HL-60 (cell line): ENCODE measurements at regions not wholly inside any gene's neighbourhood (a gene's known extent, or its start where the extent isn't known, plus 50 kb on each side); places are given as distances from the start of the nearest gene placed in this dataset.

ENCODE experiments used
- CTCF ChIP-seq: IDR thresholded peaks from one replicate; pipeline ENCODE4 v1.5.1; 2011; ENCODE audit warnings: low read length, control low read depth, inconsistent platforms; ENCODE audit not compliant: insufficient read depth
- GABPA ChIP-seq: IDR thresholded peaks from 2 replicates; pipeline ENCODE4 v1.6.1; 2012; ENCODE audit warnings: low read depth
- POLR2AphosphoS5 ChIP-seq: IDR thresholded peaks from 2 replicates; pipeline ENCODE4 v1.6.1; 2012; ENCODE audit warnings: low read depth
- SPI1 ChIP-seq: IDR thresholded peaks from 2 replicates; pipeline ENCODE4 v1.6.1; 2012; ENCODE audit warnings: low read depth, mild to moderate bottlenecking, borderline replicate concordance
- TF ChIP-seq, protein P1 (sequence below): IDR thresholded peaks from 2 replicates; pipeline ENCODE4 v1.6.1; 2012; ENCODE audit warnings: low read depth; ENCODE audit not compliant: insufficient replicate concordance

DNA sequence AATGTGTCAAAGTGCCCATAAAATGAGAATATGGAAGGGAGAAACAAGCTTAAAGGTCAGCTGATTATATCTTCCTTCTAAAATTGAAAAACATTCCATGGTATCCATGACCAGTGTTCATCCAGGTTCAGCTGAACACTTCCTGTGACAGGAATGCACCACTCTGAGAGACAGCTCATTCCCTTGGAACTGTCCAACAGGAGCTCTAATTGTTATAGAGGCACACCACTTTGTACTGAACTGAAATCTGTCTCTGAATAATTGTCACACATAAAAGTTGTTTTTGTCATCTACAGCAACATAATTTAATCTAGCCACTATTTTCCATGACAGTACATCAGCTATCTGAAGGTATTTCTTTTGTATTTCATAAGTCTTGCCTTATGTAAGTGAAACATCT lies 195.9 kb upstream of the ZNF804A start:
- no peak for TF ChIP-seq CTCF
- TF ChIP-seq POLR2AphosphoS5 = no peak
- TF ChIP-seq GABPA = no peak
- TF ChIP-seq, protein P1, sequence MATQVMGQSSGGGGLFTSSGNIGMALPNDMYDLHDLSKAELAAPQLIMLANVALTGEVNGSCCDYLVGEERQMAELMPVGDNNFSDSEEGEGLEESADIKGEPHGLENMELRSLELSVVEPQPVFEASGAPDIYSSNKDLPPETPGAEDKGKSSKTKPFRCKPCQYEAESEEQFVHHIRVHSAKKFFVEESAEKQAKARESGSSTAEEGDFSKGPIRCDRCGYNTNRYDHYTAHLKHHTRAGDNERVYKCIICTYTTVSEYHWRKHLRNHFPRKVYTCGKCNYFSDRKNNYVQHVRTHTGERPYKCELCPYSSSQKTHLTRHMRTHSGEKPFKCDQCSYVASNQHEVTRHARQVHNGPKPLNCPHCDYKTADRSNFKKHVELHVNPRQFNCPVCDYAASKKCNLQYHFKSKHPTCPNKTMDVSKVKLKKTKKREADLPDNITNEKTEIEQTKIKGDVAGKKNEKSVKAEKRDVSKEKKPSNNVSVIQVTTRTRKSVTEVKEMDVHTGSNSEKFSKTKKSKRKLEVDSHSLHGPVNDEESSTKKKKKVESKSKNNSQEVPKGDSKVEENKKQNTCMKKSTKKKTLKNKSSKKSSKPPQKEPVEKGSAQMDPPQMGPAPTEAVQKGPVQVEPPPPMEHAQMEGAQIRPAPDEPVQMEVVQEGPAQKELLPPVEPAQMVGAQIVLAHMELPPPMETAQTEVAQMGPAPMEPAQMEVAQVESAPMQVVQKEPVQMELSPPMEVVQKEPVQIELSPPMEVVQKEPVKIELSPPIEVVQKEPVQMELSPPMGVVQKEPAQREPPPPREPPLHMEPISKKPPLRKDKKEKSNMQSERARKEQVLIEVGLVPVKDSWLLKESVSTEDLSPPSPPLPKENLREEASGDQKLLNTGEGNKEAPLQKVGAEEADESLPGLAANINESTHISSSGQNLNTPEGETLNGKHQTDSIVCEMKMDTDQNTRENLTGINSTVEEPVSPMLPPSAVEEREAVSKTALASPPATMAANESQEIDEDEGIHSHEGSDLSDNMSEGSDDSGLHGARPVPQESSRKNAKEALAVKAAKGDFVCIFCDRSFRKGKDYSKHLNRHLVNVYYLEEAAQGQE = no peak
- no peak for TF ChIP-seq SPI1
